HG03135 (cell line): ENCODE measurements at regions not wholly inside any gene's neighbourhood (a gene's known extent, or its start where the extent isn't known, plus 50 kb on each side); places are given as distances from the start of the nearest gene placed in this dataset.

Experiments used
- ATAC-seq: cut with Tn5 transposase; IDR thresholded peaks from one replicate; pipeline ENCODE4 v1.9.1; 2021; ENCODE audit warnings: mild to moderate bottlenecking, moderate library complexity; ENCODE audit not compliant: unreplicated experiment

- ATAC-seq = no peak
Measured at GRCh38 chr2:731711-732110, 54.5 kb upstream of the TMEM18 start.

DNA sequence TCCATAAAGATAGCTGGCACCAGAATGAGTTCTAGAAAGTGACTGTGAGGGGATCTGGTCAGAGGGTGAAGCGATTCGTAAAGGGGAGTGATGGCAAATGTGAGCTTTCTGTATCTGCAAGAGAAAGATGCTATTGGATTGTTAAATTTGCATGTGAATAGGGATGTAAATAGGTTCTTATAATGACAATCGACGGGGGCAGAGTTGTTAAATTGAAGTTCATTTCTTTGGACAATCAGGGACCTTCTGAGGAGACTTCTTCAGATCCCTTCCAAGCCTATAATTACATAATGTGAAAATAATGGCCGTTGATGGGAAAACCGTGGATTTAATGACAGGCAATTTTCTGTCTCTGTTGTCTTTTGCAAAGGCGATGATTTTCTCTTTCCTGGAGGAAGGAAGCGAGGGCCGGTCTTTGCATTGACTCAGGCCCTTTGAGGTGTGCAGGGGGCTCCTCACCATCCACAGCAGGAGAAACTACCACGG lies 52.2 kb upstream of the TMEM18 start:
- no peak for ATAC-seq

- no peak for ATAC-seq
Measured at GRCh38 chr2:728165-728564, 51.0 kb upstream of the TMEM18 start.

GRCh38 chr2:727071-727470 lies 49.9 kb upstream of the TMEM18 start:
- peak; percentile 80 for ATAC-seq
